HCT116 (cell line): ENCODE measurements at regions not wholly inside any gene's neighbourhood (a gene's known extent, or its start where the extent isn't known, plus 50 kb on each side); places are given as distances from the start of the nearest gene placed in this dataset.

ENCODE experiments used
- ATAC-seq: fragments of 200-7000 bp; cut with Tn5 transposase; 2 replicates; pipeline ENCODE4 v1.9.1; 2020; ENCODE audit warnings: mild to moderate bottlenecking, moderate library complexity
- BruUV-seq: library from RNA; stranded (reverse); fragments of 400-500 nt; replicated peaks from 2 replicates; lab custom pipeline; 2021; lab: Mats Ljungman, UMichigan
- CTCF ChIA-PET: fragments of 300-600 bp; sonication (Branson Sonifier 250); formaldehyde crosslinking; loops from one replicate; lab custom pipeline; 2021; ENCODE audit warnings: antibody characterized with exemption; lab: Charles Lee
- POLR2A ChIA-PET: fragments of 300-600, 350-600 bp; sonication (Branson Sonifier 250); formaldehyde crosslinking; loops from one replicate; lab custom pipeline; 2021; ENCODE audit warnings: antibody characterized with exemption; lab: Charles Lee
- RAD21 ChIA-PET, 2 experiments: fragments of 300-600 bp; sonication (Branson Sonifier 250); formaldehyde crosslinking; loops; one replicate each; lab custom pipeline; 2023; ENCODE audit warnings: low total read pairs in 2 of 2; ENCODE audit not compliant: uncharacterized antibody in 2 of 2, unreplicated experiment in 2 of 2, low non-redundant PET in 1 of 2; lab: Charles Lee
- DNase-seq: peaks from one replicate; pipeline ENCODE4 v3.0.0-alpha.2; 2010; ENCODE audit warnings: low read depth, low spot score
- H2AFZ ChIP-seq: fragments of 200-600 bp; shearing (Covaris generic), sonication (generic); 2 replicates; pipeline ENCODE4 v1.6.1; 2017; ENCODE audit warnings: low read depth, mixed run types, mixed read lengths, antibody characterized with exemption, low read length; ENCODE audit not compliant: poor library complexity, severe bottlenecking
- H3K27ac ChIP-seq: 2 replicates; pipeline ENCODE4 v1.5.1; 2012; ENCODE audit warnings: low read depth, low read length
- H3K27me3 ChIP-seq: fragments of 200-600 bp; sonication (generic); 2 replicates; pipeline ENCODE4 v1.6.1; 2016; ENCODE audit warnings: mixed run types, low read length, mixed read lengths; ENCODE audit not compliant: insufficient read depth
- H3K36me3 ChIP-seq, 2 experiments: fragments of 200-500 bp in 1 of 2; fragments of 200-600 bp in 1 of 2; sonication (Bioruptor generic) in 1 of 2; sonication (generic) in 1 of 2; 2 replicates each; pipeline versions ENCODE4 v1.5.1 to v1.6.1; 2014 to 2016; ENCODE audit warnings: low read length in 2 of 2, inconsistent platforms in 1 of 2, mixed read lengths in 1 of 2, mixed run types in 1 of 2; ENCODE audit not compliant: insufficient read depth in 2 of 2, control insufficient read depth in 1 of 2
- H3K4me1 ChIP-seq, 2 experiments: fragments of 200-600 bp in 1 of 2; sonication (generic) in 1 of 2; 2 replicates each; pipeline versions ENCODE4 v1.5.1 to v1.6.1; 2012 to 2017; ENCODE audit warnings: low read length in 2 of 2, inconsistent platforms in 1 of 2, mild to moderate bottlenecking in 1 of 2, mixed read lengths in 1 of 2, mixed run types in 1 of 2, moderate library complexity in 1 of 2; ENCODE audit not compliant: insufficient read depth in 2 of 2, control insufficient read depth in 1 of 2
- H3K4me2 ChIP-seq: fragments of 200-600 bp; sonication (generic); 2 replicates; pipeline ENCODE4 v1.6.1; 2017; ENCODE audit warnings: mixed run types, low read length, mixed read lengths
- H3K4me3 ChIP-seq, 2 experiments: fragments of 200-600 bp in 1 of 2; sonication (generic) in 1 of 2; replicated peaks in 1 of 2; 2 replicates each; pipeline ENCODE4 v1.5.1; 2011 to 2016; ENCODE audit warnings: low read length in 2 of 2, control low read depth in 1 of 2, low read depth in 1 of 2, mild to moderate bottlenecking in 1 of 2, mixed read lengths in 1 of 2, mixed run types in 1 of 2
- H3K79me2 ChIP-seq: fragments of 200-600 bp; sonication (generic); 2 replicates; pipeline ENCODE4 v1.6.1; 2017; ENCODE audit warnings: mild to moderate bottlenecking, mixed run types, low read length, moderate library complexity, mixed read lengths; ENCODE audit not compliant: insufficient read depth
- H3K9ac ChIP-seq: fragments of 200-600 bp; sonication (generic); 2 replicates; pipeline ENCODE4 v1.6.1; 2016; ENCODE audit warnings: low read length, mixed read lengths
- H3K9me2 ChIP-seq: fragments of 200-600 bp; sonication (generic), shearing (Covaris generic); 2 replicates; pipeline ENCODE4 v1.6.1; 2017; ENCODE audit warnings: mixed run types, mild to moderate bottlenecking, moderate library complexity; ENCODE audit not compliant: insufficient read depth
- H3K9me3 ChIP-seq, 2 experiments: fragments of 200-500 bp in 1 of 2; fragments of 200-600 bp in 1 of 2; sonication (Bioruptor generic) in 1 of 2; sonication (generic) in 1 of 2; 2 replicates each; pipeline ENCODE4 v1.6.1; 2014 to 2017; ENCODE audit warnings: low read length in 2 of 2, mixed read lengths in 2 of 2, inconsistent platforms in 1 of 2, low read depth in 1 of 2, mild to moderate bottlenecking in 1 of 2, mixed run types in 1 of 2, moderate library complexity in 1 of 2; ENCODE audit not compliant: control insufficient read depth in 1 of 2, insufficient read depth in 1 of 2
- H4K20me1 ChIP-seq: fragments of 200-600 bp; sonication (generic), shearing (Covaris generic); 2 replicates; pipeline ENCODE4 v1.6.1; 2017; ENCODE audit warnings: mixed run types, mild to moderate bottlenecking, moderate library complexity; ENCODE audit not compliant: insufficient read depth
- CEBPB ChIP-seq: IDR thresholded peaks from 2 replicates; pipeline ENCODE4 v1.6.1; 2012; ENCODE audit warnings: low read depth
- CTCF ChIP-seq, 3 experiments: fragments of 200-600 bp in 1 of 3; sonication (generic) in 1 of 3; IDR thresholded peaks in 2 of 3; conservative IDR thresholded peaks in 1 of 3; 2 replicates each; pipeline ENCODE4 v1.5.1; 2012 to 2017; ENCODE audit warnings: low read depth in 2 of 3, low read length in 2 of 3, antibody characterized with exemption in 1 of 3, borderline replicate concordance in 1 of 3, control low read depth in 1 of 3, mild to moderate bottlenecking in 1 of 3, mixed read lengths in 1 of 3, mixed run types in 1 of 3, moderate library complexity in 1 of 3; ENCODE audit not compliant: insufficient read depth in 1 of 3
- EGR1 ChIP-seq: IDR thresholded peaks from 2 replicates; pipeline ENCODE4 v1.6.1; 2012; ENCODE audit warnings: low read depth
- ELF1 ChIP-seq: IDR thresholded peaks from 2 replicates; pipeline ENCODE4 v1.6.1; 2012; ENCODE audit warnings: low read depth, borderline replicate concordance
- EZH2 ChIP-seq: fragments of 200-600 bp; sonication (generic); IDR thresholded peaks from 2 replicates; pipeline ENCODE4 v1.6.1; 2017; ENCODE audit warnings: antibody characterized with exemption, mixed run types
- EZH2phosphoT487 ChIP-seq: fragments of 200-600 bp; IDR thresholded peaks from 2 replicates; pipeline ENCODE4 v1.6.1; 2018; ENCODE audit warnings: antibody characterized with exemption, borderline replicate concordance
- FOSL1 ChIP-seq: IDR thresholded peaks from 2 replicates; pipeline ENCODE4 v1.6.1; 2012; ENCODE audit warnings: low read depth
- RAD21 ChIP-seq: IDR thresholded peaks from 2 replicates; pipeline ENCODE4 v1.6.1; 2012; ENCODE audit warnings: low read depth, mild to moderate bottlenecking
- SP1 ChIP-seq: IDR thresholded peaks from 2 replicates; pipeline ENCODE4 v1.6.1; 2012; ENCODE audit warnings: low read depth
- ZNF274 ChIP-seq: fragments of 200-500 bp; sonication (Bioruptor generic); IDR thresholded peaks from 2 replicates; pipeline ENCODE4 v1.6.1; 2014; ENCODE audit warnings: mild to moderate bottlenecking, low read depth, low read length, inconsistent platforms
- intact Hi-C: fragments of 100-400 bp; cut with micrococcal nuclease; formaldehyde crosslinking; loops from 2 replicates; pipeline ENCODE4 v1.10.0; 2022
- TF ChIP-seq, protein P1 (sequence below): IDR thresholded peaks from 2 replicates; pipeline ENCODE4 v1.6.1; 2012
- TF ChIP-seq, protein P2 (sequence below): IDR thresholded peaks from 2 replicates; pipeline ENCODE4 v1.6.1; 2011; ENCODE audit warnings: mild to moderate bottlenecking, low read length, moderate library complexity; ENCODE audit not compliant: insufficient replicate concordance; ENCODE audit errors: extremely low read depth

GRCh38 chr12:107521826-107522355 lies 163.7 kb upstream of the PWP1 start:
- no peak overlapping the region for H3K4me2 ChIP-seq
- DNase-seq (no peak), ATAC-seq (no peak)
- TF ChIP-seq ZNF274, result no peak
- TF ChIP-seq FOSL1, result no peak
- TF ChIP-seq EZH2, result no peak
- no peak for TF ChIP-seq CEBPB
- no peak for TF ChIP-seq ELF1
- no peak overlapping the region for H3K27ac ChIP-seq
- no peaks in the 10 kb centered on the region for H3K27me3 ChIP-seq
- H3K79me2 ChIP-seq, result no peaks in the 10 kb centered on the region
- no peaks in the 10 kb centered on the region for H3K4me1 ChIP-seq
- intact Hi-C loops, result no loop called here
- no peak overlapping the region for H2AFZ ChIP-seq
- H3K36me3 ChIP-seq, result no peaks in the 10 kb centered on the region
- no peaks in the 10 kb centered on the region for H3K9me2 ChIP-seq
- no peak overlapping the region for H3K4me3 ChIP-seq
- BruUV-seq, result no TSS peak
- no peaks in the 10 kb centered on the region for H3K9me3 ChIP-seq
- ChIA-PET RAD21 (no interaction called here), CTCF (no interaction called here), POLR2A (no interaction called here)
- no peak overlapping the region for H3K9ac ChIP-seq
- no peaks in the 10 kb centered on the region for H4K20me1 ChIP-seq

DNA sequence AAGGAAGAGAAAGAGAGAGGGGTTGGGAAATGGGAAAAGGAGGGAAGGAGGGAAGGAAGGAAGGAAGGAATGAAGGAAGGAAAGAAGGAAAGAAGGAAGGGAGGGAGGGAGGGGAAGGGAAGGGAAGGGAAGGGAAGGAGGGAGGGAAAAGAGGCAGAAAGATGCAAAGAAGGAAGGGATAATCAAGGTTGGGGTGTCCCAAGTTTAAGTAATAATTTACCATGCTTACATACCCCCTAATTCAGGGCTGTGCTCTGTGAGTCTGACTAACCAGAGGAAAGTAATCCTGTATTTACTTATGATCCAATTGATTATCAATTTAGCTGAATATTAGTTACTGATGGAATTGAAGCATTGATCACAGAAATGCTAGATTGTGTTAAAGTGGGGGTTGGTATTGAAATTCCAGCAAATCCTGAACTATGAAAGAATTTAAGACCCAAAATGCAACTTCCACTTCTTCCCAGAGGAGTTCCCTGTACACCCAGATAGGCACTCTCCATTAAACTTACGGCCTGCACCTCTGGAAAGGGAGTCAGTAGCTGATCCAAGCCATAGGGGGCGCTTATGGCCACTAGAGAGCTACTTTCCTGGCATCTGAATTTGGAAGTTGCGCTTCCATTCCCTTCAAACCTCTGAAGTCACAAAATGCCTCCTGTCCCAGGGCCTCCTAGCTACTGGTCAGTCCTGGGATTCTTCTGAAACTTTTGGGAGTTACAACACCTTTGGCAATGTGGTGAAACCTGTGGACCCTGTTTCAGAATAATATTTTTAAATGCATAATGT lies 162.7 kb upstream of the PWP1 start:
- H3K9ac ChIP-seq, result no peak overlapping the region
- H3K27ac ChIP-seq, result no peak overlapping the region
- ATAC-seq (peak; percentile 78), DNase-seq (no peak)
- no peak overlapping the region for H3K4me3 ChIP-seq
- H3K9me3 ChIP-seq, result no peaks in the 10 kb centered on the region
- H3K79me2 ChIP-seq, result no peaks in the 10 kb centered on the region
- ChIA-PET RAD21 (no interaction called here), CTCF (interaction anchor here (1.6 kb wide), 1 partner anchor 10 kb away, joined by 5 read pairs; no protein-coding TSS in a partner anchor), POLR2A (no interaction called here)
- no peaks in the 10 kb centered on the region for H3K36me3 ChIP-seq
- intact Hi-C loops, result no loop called here
- no peaks in the 10 kb centered on the region for H3K4me1 ChIP-seq
- no peaks in the 10 kb centered on the region for H3K27me3 ChIP-seq
- H4K20me1 ChIP-seq, result no peaks in the 10 kb centered on the region
- BruUV-seq, result no TSS peak
- no peaks in the 10 kb centered on the region for H3K9me2 ChIP-seq
- TF ChIP-seq SP1 (no peak), CEBPB (no peak), EZH2phosphoT487 (no peak), RAD21 (peak; percentile 24; the same call in 1 of the 2 replicates), EGR1 (no peak), CTCF (IDR thresholded peaks at IDR 0.05 in 2 of 3, conservative IDR thresholded peaks at IDR 0.05 in 1 of 3; ENCODE audit: borderline replicate concordance in 1 of 3, insufficient read depth in 1 of 3, low read depth in 2 of 3, low read length in 2 of 3) (peak; percentile 22 to 56 (median 54); a peak in 4 of 6 replicates)
- TF ChIP-seq, protein P1, sequence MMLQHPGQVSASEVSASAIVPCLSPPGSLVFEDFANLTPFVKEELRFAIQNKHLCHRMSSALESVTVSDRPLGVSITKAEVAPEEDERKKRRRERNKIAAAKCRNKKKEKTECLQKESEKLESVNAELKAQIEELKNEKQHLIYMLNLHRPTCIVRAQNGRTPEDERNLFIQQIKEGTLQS, result no peak
- TF ChIP-seq, protein P2, sequence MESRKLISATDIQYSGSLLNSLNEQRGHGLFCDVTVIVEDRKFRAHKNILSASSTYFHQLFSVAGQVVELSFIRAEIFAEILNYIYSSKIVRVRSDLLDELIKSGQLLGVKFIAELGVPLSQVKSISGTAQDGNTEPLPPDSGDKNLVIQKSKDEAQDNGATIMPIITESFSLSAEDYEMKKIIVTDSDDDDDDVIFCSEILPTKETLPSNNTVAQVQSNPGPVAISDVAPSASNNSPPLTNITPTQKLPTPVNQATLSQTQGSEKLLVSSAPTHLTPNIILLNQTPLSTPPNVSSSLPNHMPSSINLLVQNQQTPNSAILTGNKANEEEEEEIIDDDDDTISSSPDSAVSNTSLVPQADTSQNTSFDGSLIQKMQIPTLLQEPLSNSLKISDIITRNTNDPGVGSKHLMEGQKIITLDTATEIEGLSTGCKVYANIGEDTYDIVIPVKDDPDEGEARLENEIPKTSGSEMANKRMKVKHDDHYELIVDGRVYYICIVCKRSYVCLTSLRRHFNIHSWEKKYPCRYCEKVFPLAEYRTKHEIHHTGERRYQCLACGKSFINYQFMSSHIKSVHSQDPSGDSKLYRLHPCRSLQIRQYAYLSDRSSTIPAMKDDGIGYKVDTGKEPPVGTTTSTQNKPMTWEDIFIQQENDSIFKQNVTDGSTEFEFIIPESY, result no peak
- no peak overlapping the region for H3K4me2 ChIP-seq
- H2AFZ ChIP-seq, result no peak overlapping the region
